Keratinocyte (primary cell): ENCODE measurements at regions not wholly inside any gene's neighbourhood (a gene's known extent, or its start where the extent isn't known, plus 50 kb on each side); places are given as distances from the start of the nearest gene placed in this dataset.

Experiments used
- DNase-seq: peaks from one replicate; pipeline ENCODE4 v3.0.0-alpha.2; 2011; ENCODE audit warnings: low read depth, missing footprints, low spot score
- FAIRE-seq: peaks from 2 replicates; lab custom pipeline; 2011; peaks lifted over from hg19 to GRCh38; lab: Jason Lieb, UNC
- H2AFZ ChIP-seq: 2 replicates; pipeline ENCODE4 v1.6.0; 2012; ENCODE audit warnings: low read length, control low read depth, inconsistent platforms; ENCODE audit not compliant: control insufficient read depth
- H3K27ac ChIP-seq: 2 replicates; pipeline ENCODE4 v1.5.1; 2011; ENCODE audit warnings: low read length; ENCODE audit not compliant: control insufficient read depth, insufficient read depth
- H3K27me3 ChIP-seq: 3 replicates; pipeline ENCODE4 v1.6.0; 2011; ENCODE audit warnings: low read length; ENCODE audit not compliant: control insufficient read depth, insufficient read depth; ENCODE audit errors: extremely low read depth
- H3K36me3 ChIP-seq, 2 experiments: 2 replicates in 1 of 2; 3 replicates in 1 of 2; pipeline ENCODE4 v1.5.1; 2011; ENCODE audit warnings: low read length in 2 of 2, mild to moderate bottlenecking in 1 of 2; ENCODE audit not compliant: control insufficient read depth in 2 of 2, insufficient read depth in 2 of 2; ENCODE audit errors: extremely low read depth in 1 of 2
- H3K4me1 ChIP-seq: 3 replicates; pipeline ENCODE4 v1.5.1; 2011; ENCODE audit warnings: low read length; ENCODE audit not compliant: control insufficient read depth, insufficient read depth; ENCODE audit errors: extremely low read depth
- H3K4me2 ChIP-seq: 3 replicates; pipeline ENCODE4 v1.6.0; 2011; ENCODE audit warnings: low read depth, low read length; ENCODE audit not compliant: control insufficient read depth, insufficient read depth; ENCODE audit errors: extremely low read depth
- H3K4me3 ChIP-seq, 3 experiments: fragments of 200-600 bp in 1 of 3; sonication (generic) in 1 of 3; 2 replicates in 2 of 3; 3 replicates in 1 of 3; pipeline ENCODE4 v1.5.1; 2011 to 2016; ENCODE audit warnings: low read length in 3 of 3, mild to moderate bottlenecking in 3 of 3, control low read depth in 2 of 3, inconsistent platforms in 1 of 3, low read depth in 1 of 3, mixed read lengths in 1 of 3, mixed run types in 1 of 3, moderate library complexity in 1 of 3; ENCODE audit not compliant: control insufficient read depth in 2 of 3, insufficient read depth in 2 of 3; ENCODE audit errors: extremely low read depth in 1 of 3
- H3K79me2 ChIP-seq: 2 replicates; pipeline ENCODE4 v1.6.0; 2012; ENCODE audit warnings: low read length; ENCODE audit not compliant: control insufficient read depth, insufficient read depth
- H3K9ac ChIP-seq: 3 replicates; pipeline ENCODE4 v1.6.0; 2011; ENCODE audit warnings: low read length; ENCODE audit not compliant: control insufficient read depth, insufficient read depth; ENCODE audit errors: extremely low read depth
- H3K9me1 ChIP-seq: 3 replicates; pipeline ENCODE4 v1.6.0; 2011; ENCODE audit warnings: low read length; ENCODE audit not compliant: control insufficient read depth, insufficient read depth; ENCODE audit errors: extremely low read depth
- H3K9me3 ChIP-seq: 2 replicates; pipeline ENCODE4 v1.5.1; 2012; ENCODE audit warnings: low read depth, low read length; ENCODE audit not compliant: control insufficient read depth
- H4K20me1 ChIP-seq: 3 replicates; pipeline ENCODE4 v1.6.0; 2011; ENCODE audit warnings: low read length; ENCODE audit not compliant: control insufficient read depth, insufficient read depth; ENCODE audit errors: extremely low read depth
- EZH2 ChIP-seq: IDR thresholded peaks from one replicate; pipeline ENCODE4 v1.6.1; 2012; ENCODE audit warnings: inconsistent platforms, mild to moderate bottlenecking, low read length, moderate library complexity
- dilution Hi-C: fragments of 300-500 bp; cut with MboI; formaldehyde crosslinking; loops from one replicate; pipeline ENCODE4 v1.7.0; 2020; ENCODE audit warnings: low sequenced_read_pairs; ENCODE audit not compliant: extremely low pct_ligation_motif_present
- TF ChIP-seq, protein P1 (sequence below), 3 experiments: IDR thresholded peaks in 1 of 3; conservative IDR thresholded peaks in 1 of 3; optimal IDR thresholded peaks in 1 of 3; 2 replicates in 2 of 3; 3 replicates in 1 of 3; pipeline versions ENCODE3 to v1.5.1; 2011; ENCODE audit warnings: low read length in 3 of 3, mild to moderate bottlenecking in 3 of 3, moderate library complexity in 2 of 3, control low read depth in 1 of 3, inconsistent platforms in 1 of 3; ENCODE audit not compliant: insufficient read depth in 2 of 3; ENCODE audit errors: extremely low read depth in 1 of 3

- H3K4me3 ChIP-seq = no peak overlapping the region
- no peak overlapping the region for H3K4me2 ChIP-seq
- H4K20me1 ChIP-seq = no peaks in the 10 kb centered on the region
- dilution Hi-C loops = no loop called here
- no peaks in the 10 kb centered on the region for H3K9me3 ChIP-seq
- no peaks in the 10 kb centered on the region for H3K9me1 ChIP-seq
- no peak overlapping the region for H3K9ac ChIP-seq
- DNase-seq = no peak
- H3K27ac ChIP-seq = no peak overlapping the region
- H2AFZ ChIP-seq = no peak overlapping the region
- no peak for FAIRE-seq
- TF ChIP-seq, protein P1, sequence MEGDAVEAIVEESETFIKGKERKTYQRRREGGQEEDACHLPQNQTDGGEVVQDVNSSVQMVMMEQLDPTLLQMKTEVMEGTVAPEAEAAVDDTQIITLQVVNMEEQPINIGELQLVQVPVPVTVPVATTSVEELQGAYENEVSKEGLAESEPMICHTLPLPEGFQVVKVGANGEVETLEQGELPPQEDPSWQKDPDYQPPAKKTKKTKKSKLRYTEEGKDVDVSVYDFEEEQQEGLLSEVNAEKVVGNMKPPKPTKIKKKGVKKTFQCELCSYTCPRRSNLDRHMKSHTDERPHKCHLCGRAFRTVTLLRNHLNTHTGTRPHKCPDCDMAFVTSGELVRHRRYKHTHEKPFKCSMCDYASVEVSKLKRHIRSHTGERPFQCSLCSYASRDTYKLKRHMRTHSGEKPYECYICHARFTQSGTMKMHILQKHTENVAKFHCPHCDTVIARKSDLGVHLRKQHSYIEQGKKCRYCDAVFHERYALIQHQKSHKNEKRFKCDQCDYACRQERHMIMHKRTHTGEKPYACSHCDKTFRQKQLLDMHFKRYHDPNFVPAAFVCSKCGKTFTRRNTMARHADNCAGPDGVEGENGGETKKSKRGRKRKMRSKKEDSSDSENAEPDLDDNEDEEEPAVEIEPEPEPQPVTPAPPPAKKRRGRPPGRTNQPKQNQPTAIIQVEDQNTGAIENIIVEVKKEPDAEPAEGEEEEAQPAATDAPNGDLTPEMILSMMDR (optimal IDR thresholded peaks at IDR 0.05 in 1 of 3, IDR thresholded peaks at IDR 0.05 in 1 of 3, conservative IDR thresholded peaks at IDR 0.05 in 1 of 3; ENCODE audit: extremely low read depth in 1 of 3, insufficient read depth in 2 of 3, low read length in 3 of 3) = no peak
- TF ChIP-seq EZH2 = no peak
- H3K4me1 ChIP-seq = no peaks in the 10 kb centered on the region
- no peaks in the 10 kb centered on the region for H3K27me3 ChIP-seq
- H3K36me3 ChIP-seq = no peaks in the 10 kb centered on the region
- no peaks in the 10 kb centered on the region for H3K79me2 ChIP-seq
These were observed 253.9 kb downstream of the IL15 start for GRCh38 chr4:141890279-141890678.

- FAIRE-seq (no peak), DNase-seq (no peak)
- H4K20me1 ChIP-seq = no peaks in the 10 kb centered on the region
- no peak overlapping the region for H3K27ac ChIP-seq
- dilution Hi-C loops = no loop called here
- H3K4me2 ChIP-seq = no peak overlapping the region
- no peaks in the 10 kb centered on the region for H3K79me2 ChIP-seq
- H3K9ac ChIP-seq = no peak overlapping the region
- no peaks in the 10 kb centered on the region for H3K36me3 ChIP-seq
- no peaks in the 10 kb centered on the region for H3K27me3 ChIP-seq
- no peak overlapping the region for H2AFZ ChIP-seq
- H3K9me3 ChIP-seq = no peaks in the 10 kb centered on the region
- no peaks in the 10 kb centered on the region for H3K9me1 ChIP-seq
- no peaks in the 10 kb centered on the region for H3K4me1 ChIP-seq
- H3K4me3 ChIP-seq = no peak overlapping the region
- TF ChIP-seq EZH2 = no peak
- TF ChIP-seq, protein P1 (optimal IDR thresholded peaks at IDR 0.05 in 1 of 3, IDR thresholded peaks at IDR 0.05 in 1 of 3, conservative IDR thresholded peaks at IDR 0.05 in 1 of 3; ENCODE audit: extremely low read depth in 1 of 3, insufficient read depth in 2 of 3, low read length in 3 of 3) = no peak
These were observed 255.1 kb downstream of the IL15 start for GRCh38 chr4:141891260-141892120.
